Renal pelvis (tissue), 1 donor: ENCODE measurements at regions not wholly inside any gene's neighbourhood (a gene's known extent, or its start where the extent isn't known, plus 50 kb on each side); places are given as distances from the start of the nearest gene placed in this dataset.

Source experiments
- DNase-seq: peaks from one replicate; pipeline ENCODE4 v3.0.0-alpha.2; 2013

GRCh38 chr16:85539629-85540291 is 73.4 kb upstream of the GSE1 start:
- DNase-seq = no peak

GRCh38 chr16:85541181-85541580 is 71.9 kb upstream of the GSE1 start:
- DNase-seq = no peak

GRCh38 chr16:85541619-85541979 is 71.5 kb upstream of the GSE1 start:
- no peak for DNase-seq

- DNase-seq = no peak
These were observed 70.9 kb upstream of the GSE1 start for GRCh38 chr16:85541980-85542900.

- no peak for DNase-seq
These were observed 69.6 kb upstream of the GSE1 start for GRCh38 chr16:85543536-85543935.

GRCh38 chr16:85544016-85544415 is 69.1 kb upstream of the GSE1 start:
- DNase-seq = no peak

- no peak for DNase-seq
These were observed 68.5 kb upstream of the GSE1 start for GRCh38 chr16:85544668-85545067.

GRCh38 chr16:85545227-85545818 is 67.8 kb upstream of the GSE1 start:
- no peak for DNase-seq

GRCh38 chr16:85546585-85547447 is 66.3 kb upstream of the GSE1 start:
- no peak for DNase-seq

- DNase-seq = no peak
These were observed 64.7 kb upstream of the GSE1 start for GRCh38 chr16:85548375-85548774.

- no peak for DNase-seq
These were observed 63.2 kb upstream of the GSE1 start for GRCh38 chr16:85549766-85550421.

- no peak for DNase-seq
These were observed 62.7 kb upstream of the GSE1 start for GRCh38 chr16:85550422-85550864.

- no peak for DNase-seq
These were observed 61.9 kb upstream of the GSE1 start for GRCh38 chr16:85550953-85551924.

GRCh38 chr16:85552980-85553435 is 60.1 kb upstream of the GSE1 start:
- no peak for DNase-seq

GRCh38 chr16:85553436-85554113 is 59.5 kb upstream of the GSE1 start:
- DNase-seq = no peak

GRCh38 chr16:85554114-85554888 is 58.8 kb upstream of the GSE1 start:
- no peak for DNase-seq

GRCh38 chr16:85554889-85555718 is 58.0 kb upstream of the GSE1 start:
- DNase-seq = no peak
